Spleen (tissue), 11 donors: ENCODE measurements at regions not wholly inside any gene's neighbourhood (a gene's known extent, or its start where the extent isn't known, plus 50 kb on each side); places are given as distances from the start of the nearest gene placed in this dataset.

ENCODE experiments used
- DNase-seq: peaks from one replicate; pipeline ENCODE4 v3.0.0-alpha.2; 2020
- H3K27ac ChIP-seq, 8 donors: fragments of 200-600 bp; sonication (generic) in 7 of 8; 1 replicate in 4 of 8; 2 replicates in 4 of 8; pipeline versions ENCODE4 v1.5.0 to v1.8.0; 2016 to 2021; ENCODE audit warnings: inconsistent platforms in 4 of 8, mild to moderate bottlenecking in 4 of 8, moderate library complexity in 1 of 8
- H3K27me3 ChIP-seq, 7 donors: fragments of 200-600 bp; sonication (generic) in 6 of 7; replicated peaks in 1 of 7; 1 replicate in 4 of 7; 2 replicates in 3 of 7; pipeline versions ENCODE4 v1.5.0 to v1.8.0; 2016 to 2021; ENCODE audit warnings: inconsistent platforms in 3 of 7, mild to moderate bottlenecking in 1 of 7
- H3K36me3 ChIP-seq, 6 donors: fragments of 200-600 bp; sonication (generic) in 5 of 6; 1 replicate in 4 of 6; 2 replicates in 2 of 6; pipeline versions ENCODE4 v1.5.0 to v1.8.0; 2016 to 2021; ENCODE audit warnings: inconsistent platforms in 2 of 6
- H3K4me1 ChIP-seq, 6 donors: fragments of 200-600 bp; sonication (generic) in 5 of 6; 1 replicate in 3 of 6; 2 replicates in 3 of 6; pipeline versions ENCODE4 v1.5.0 to v1.8.0; 2016 to 2021; ENCODE audit warnings: inconsistent platforms in 3 of 6
- H3K4me3 ChIP-seq, 8 donors: fragments of 200-600 bp; sonication (generic) in 7 of 8; 1 replicate in 4 of 8; 2 replicates in 4 of 8; pipeline versions ENCODE4 v1.5.0 to v1.8.0; 2016 to 2021; ENCODE audit warnings: inconsistent platforms in 4 of 8, mild to moderate bottlenecking in 4 of 8, moderate library complexity in 2 of 8
- H3K9me3 ChIP-seq, 8 donors: fragments of 200-600 bp; sonication (generic) in 7 of 8; 1 replicate in 4 of 8; 2 replicates in 4 of 8; pipeline versions ENCODE4 v1.5.0 to v1.8.0; 2016 to 2021; ENCODE audit warnings: inconsistent platforms in 4 of 8
- POLR2A ChIP-seq, 3 donors: fragments of 450-650 bp; IDR thresholded peaks; one replicate each; pipeline ENCODE4 v1.5.1; 2017; ENCODE audit warnings: antibody characterized with exemption in 3 of 3, mild to moderate bottlenecking in 1 of 3
- POLR2AphosphoS5 ChIP-seq, 3 donors: sonication (generic); formaldehyde crosslinking; IDR thresholded peaks; one replicate each; pipeline ENCODE4 v1.5.1; 2017; ENCODE audit warnings: antibody characterized with exemption in 3 of 3
- WGBS, 5 donors: extraction: QIAGEN DNeasy Blood & Tissue Kit in 3 of 5; methylation state at CpG; one replicate each; pipeline versions ENCODE4 v1.1.5 to v1.1.7; 2013 to 2018; 5-methylcytosine and 5-hydroxymethylcytosine counted together
- intact Hi-C: fragments of 100-400 bp; cut with DNase I; formaldehyde crosslinking; loops from one replicate; pipeline ENCODE4 v1.15.0; 2023; ENCODE audit warnings: low total_unique reads
- small RNA-seq, 4 donors: library from RNA; depleted of rRNA; stranded (forward); fragments of <200 nt; gene quantifications; one replicate each; pipeline ENCODE3, GENCODE V24; 2016
- TF ChIP-seq, protein P1 (sequence below), 11 experiments: fragments of 200-600 bp in 7 of 11; fragments of 450-650 bp in 4 of 11; sonication (generic) in 4 of 11; IDR thresholded peaks in 8 of 11; conservative IDR thresholded peaks in 3 of 11; 1 replicate in 7 of 11; 2 replicates in 4 of 11; pipeline versions ENCODE4 v1.4.0 to v1.8.0; 2016 to 2021; ENCODE audit warnings: antibody characterized with exemption in 11 of 11, inconsistent platforms in 4 of 11, mild to moderate bottlenecking in 1 of 11
- donor health status: healthy with polysubstance abuse.
- donor health status: DM: no; HTN: no; CAD: no; lungs with moderate emphysema.
- donor health status: DM: no; HTN: no; CAD: no.
- donor health status: Bipolar disorder and iron deficiency.
- donor health status: healthy.
- donor health status: DM: no; HTN: no; CAD: no.
- donor health status: DM: yes; HTN: yes; CAD: no.

- no peaks in the 10 kb centered on the region for H3K27me3 ChIP-seq
- H3K4me1 ChIP-seq = no peaks in the 10 kb centered on the region
- intact Hi-C loops = no loop called here
- no peaks in the 10 kb centered on the region for H3K36me3 ChIP-seq
- WGBS, 5 donors = 53 to 88% (median 68%) methylated on average over 1 of the region's 1 CpG
- H3K4me3 ChIP-seq = no peak overlapping the region
- H3K27ac ChIP-seq = no peak overlapping the region
- TF ChIP-seq POLR2A (IDR thresholded peaks at IDR 0.05) (no peak), POLR2AphosphoS5 (IDR thresholded peaks at IDR 0.05) (no peak)
- TF ChIP-seq, protein P1, sequence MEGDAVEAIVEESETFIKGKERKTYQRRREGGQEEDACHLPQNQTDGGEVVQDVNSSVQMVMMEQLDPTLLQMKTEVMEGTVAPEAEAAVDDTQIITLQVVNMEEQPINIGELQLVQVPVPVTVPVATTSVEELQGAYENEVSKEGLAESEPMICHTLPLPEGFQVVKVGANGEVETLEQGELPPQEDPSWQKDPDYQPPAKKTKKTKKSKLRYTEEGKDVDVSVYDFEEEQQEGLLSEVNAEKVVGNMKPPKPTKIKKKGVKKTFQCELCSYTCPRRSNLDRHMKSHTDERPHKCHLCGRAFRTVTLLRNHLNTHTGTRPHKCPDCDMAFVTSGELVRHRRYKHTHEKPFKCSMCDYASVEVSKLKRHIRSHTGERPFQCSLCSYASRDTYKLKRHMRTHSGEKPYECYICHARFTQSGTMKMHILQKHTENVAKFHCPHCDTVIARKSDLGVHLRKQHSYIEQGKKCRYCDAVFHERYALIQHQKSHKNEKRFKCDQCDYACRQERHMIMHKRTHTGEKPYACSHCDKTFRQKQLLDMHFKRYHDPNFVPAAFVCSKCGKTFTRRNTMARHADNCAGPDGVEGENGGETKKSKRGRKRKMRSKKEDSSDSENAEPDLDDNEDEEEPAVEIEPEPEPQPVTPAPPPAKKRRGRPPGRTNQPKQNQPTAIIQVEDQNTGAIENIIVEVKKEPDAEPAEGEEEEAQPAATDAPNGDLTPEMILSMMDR (IDR thresholded peaks at IDR 0.05 in 8 of 11, conservative IDR thresholded peaks at IDR 0.05 in 3 of 11) = no peak
- no peak for DNase-seq
- peaks cover 0 to 14% (median 0%) of the 10 kb centered on the region in 8 donors for H3K9me3 ChIP-seq
Measured at GRCh38 chr20:11852811-11853210, 64.9 kb upstream of the BTBD3 start.

- Histone ChIP-seq H3K36me3 (no peaks in the 10 kb centered on the region), H3K9me3 (peaks cover 0 to 14% (median 0%) of the 10 kb centered on the region in 8 donors), H3K27ac (no peak overlapping the region), H3K4me1 (no peaks in the 10 kb centered on the region), H3K4me3 (no peak overlapping the region), H3K27me3 (no peaks in the 10 kb centered on the region)
- intact Hi-C loops = no loop called here
- DNase-seq = no peak
- TF ChIP-seq POLR2AphosphoS5 (IDR thresholded peaks at IDR 0.05) = no peak
- no peak for TF ChIP-seq POLR2A (IDR thresholded peaks at IDR 0.05)
- TF ChIP-seq, protein P1 (IDR thresholded peaks at IDR 0.05 in 8 of 11, conservative IDR thresholded peaks at IDR 0.05 in 3 of 11) = no peak
Measured at GRCh38 chr20:11853359-11853758, 64.3 kb upstream of the BTBD3 start.

DNA sequence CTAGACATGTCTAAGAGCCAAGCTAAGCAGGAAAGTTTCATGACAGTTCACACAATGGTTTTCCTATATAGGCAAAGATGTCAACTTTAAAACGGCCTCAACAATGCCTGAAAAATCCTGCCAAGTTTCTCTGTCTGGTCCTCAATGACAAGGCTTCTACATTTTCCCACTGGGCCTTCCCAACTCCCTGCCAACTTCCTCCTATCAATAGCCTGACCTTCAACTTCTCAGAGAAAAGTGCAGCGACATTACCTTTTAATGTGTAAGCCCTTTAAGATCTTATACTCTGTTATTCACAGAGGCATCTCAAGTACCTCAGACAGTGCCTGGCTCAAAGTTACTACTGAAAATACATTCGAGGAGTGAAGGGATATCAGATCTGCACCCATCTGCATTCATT is 56.2 kb upstream of the BTBD3 start:
- Histone ChIP-seq H3K36me3 (no peaks in the 10 kb centered on the region), H3K27ac (no peak overlapping the region), H3K4me1 (no peaks in the 10 kb centered on the region), H3K27me3 (no peaks in the 10 kb centered on the region), H3K4me3 (no peak overlapping the region), H3K9me3 (peaks cover 0 to under 1% (median 0%) of the 10 kb centered on the region in 8 donors)
- DNase-seq = no peak
- intact Hi-C loops = no loop called here
- TF ChIP-seq POLR2AphosphoS5 (IDR thresholded peaks at IDR 0.05) (no peak), POLR2A (IDR thresholded peaks at IDR 0.05) (no peak)
- TF ChIP-seq, protein P1 (IDR thresholded peaks at IDR 0.05 in 8 of 11, conservative IDR thresholded peaks at IDR 0.05 in 3 of 11) = no peak
- 42 to 61% (median 55%) methylated on average over 3 of the region's 3 CpGs for WGBS, 5 donors

DNA sequence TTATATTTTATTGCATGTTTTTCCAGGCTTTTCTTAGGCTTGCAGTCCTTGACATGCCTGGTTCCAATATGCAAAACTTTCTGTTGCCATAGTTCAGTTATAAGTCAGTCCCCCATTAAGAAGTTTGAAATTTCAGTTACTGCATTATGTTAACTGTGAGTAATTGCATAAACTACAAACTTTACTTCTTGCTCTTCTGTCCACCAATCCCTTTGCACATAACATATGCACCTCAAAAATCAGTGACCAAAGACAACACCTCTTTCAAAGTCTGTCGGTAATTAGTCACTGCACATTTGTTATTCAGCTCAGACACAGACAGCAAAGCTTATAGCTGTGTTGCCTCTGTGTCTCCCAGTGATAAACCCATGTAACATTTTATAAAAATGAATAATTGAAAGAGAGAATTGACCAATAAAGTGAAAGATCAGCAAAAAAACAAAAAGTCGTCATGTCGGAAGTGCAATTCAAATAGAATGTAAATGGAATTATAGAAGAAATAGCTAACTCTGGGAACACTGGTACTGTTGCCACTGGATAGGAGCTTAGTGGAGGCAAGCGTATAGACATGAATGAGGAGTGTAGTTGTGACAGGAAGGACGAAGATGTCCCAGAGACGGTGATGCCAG is 50.3 kb upstream of the BTBD3 start:
- H3K4me1 ChIP-seq = no peaks in the 10 kb centered on the region
- DNase-seq = no peak
- H3K27me3 ChIP-seq = no peaks in the 10 kb centered on the region
- no peaks in the 10 kb centered on the region for H3K36me3 ChIP-seq
- H3K9me3 ChIP-seq = no peaks in the 10 kb centered on the region
- TF ChIP-seq POLR2A (IDR thresholded peaks at IDR 0.05) = no peak
- no peak for TF ChIP-seq POLR2AphosphoS5 (IDR thresholded peaks at IDR 0.05)
- TF ChIP-seq, protein P1 (IDR thresholded peaks at IDR 0.05 in 8 of 11, conservative IDR thresholded peaks at IDR 0.05 in 3 of 11) = no peak
- intact Hi-C loops = no loop called here
- 74 to 83% (median 78%) methylated on average over 6 of the region's 6 CpGs for WGBS, 5 donors
- no peak overlapping the region for H3K4me3 ChIP-seq
- H3K27ac ChIP-seq = no peak overlapping the region

Small RNAs in the stretch of these regions (small RNA-seq; reads per million reads assigned to genes)
- gene AL080274.1 (0 reads per million in 4 donors), gene RN7SKP111 (0 to 0.07 (median 0) reads per million in 4 donors)
